Spleen (tissue), 7 donors: ENCODE measurements at regions not wholly inside any gene's neighbourhood (a gene's known extent, or its start where the extent isn't known, plus 50 kb on each side); places are given as distances from the start of the nearest gene placed in this dataset.

Experiments
- CTCF ChIP-seq, 11 experiments: fragments of 200-600 bp in 7 of 11; fragments of 450-650 bp in 4 of 11; sonication (generic) in 4 of 11; IDR thresholded peaks in 8 of 11; conservative IDR thresholded peaks in 3 of 11; 1 replicate in 7 of 11; 2 replicates in 4 of 11; pipeline versions ENCODE4 v1.4.0 to v1.8.0; 2016 to 2021; ENCODE audit warnings: antibody characterized with exemption in 11 of 11, inconsistent platforms in 4 of 11, mild to moderate bottlenecking in 1 of 11
- POLR2A ChIP-seq, 3 donors: fragments of 450-650 bp; IDR thresholded peaks; one replicate each; pipeline ENCODE4 v1.5.1; 2017; ENCODE audit warnings: antibody characterized with exemption in 3 of 3, mild to moderate bottlenecking in 1 of 3
- POLR2AphosphoS5 ChIP-seq, 3 donors: sonication (generic); formaldehyde crosslinking; IDR thresholded peaks; one replicate each; pipeline ENCODE4 v1.5.1; 2017; ENCODE audit warnings: antibody characterized with exemption in 3 of 3
- donor health status: DM: no; HTN: no; CAD: no; lungs with moderate emphysema.
- donor health status: DM: no; HTN: no; CAD: no.
- donor health status: DM: no; HTN: no; CAD: no.

GRCh38 chr2:122822319-122822718, 1066.9 kb downstream of the TSN start:
- TF ChIP-seq CTCF (IDR thresholded peaks at IDR 0.05 in 8 of 11, conservative IDR thresholded peaks at IDR 0.05 in 3 of 11) (no peak), POLR2AphosphoS5 (IDR thresholded peaks at IDR 0.05) (no peak), POLR2A (IDR thresholded peaks at IDR 0.05) (no peak)
